ENCODE measurements at regions not wholly inside any gene's neighbourhood (a gene's known extent, or its start where the extent isn't known, plus 50 kb on each side); places are given as distances from the start of the nearest gene placed in this dataset.

DNA sequence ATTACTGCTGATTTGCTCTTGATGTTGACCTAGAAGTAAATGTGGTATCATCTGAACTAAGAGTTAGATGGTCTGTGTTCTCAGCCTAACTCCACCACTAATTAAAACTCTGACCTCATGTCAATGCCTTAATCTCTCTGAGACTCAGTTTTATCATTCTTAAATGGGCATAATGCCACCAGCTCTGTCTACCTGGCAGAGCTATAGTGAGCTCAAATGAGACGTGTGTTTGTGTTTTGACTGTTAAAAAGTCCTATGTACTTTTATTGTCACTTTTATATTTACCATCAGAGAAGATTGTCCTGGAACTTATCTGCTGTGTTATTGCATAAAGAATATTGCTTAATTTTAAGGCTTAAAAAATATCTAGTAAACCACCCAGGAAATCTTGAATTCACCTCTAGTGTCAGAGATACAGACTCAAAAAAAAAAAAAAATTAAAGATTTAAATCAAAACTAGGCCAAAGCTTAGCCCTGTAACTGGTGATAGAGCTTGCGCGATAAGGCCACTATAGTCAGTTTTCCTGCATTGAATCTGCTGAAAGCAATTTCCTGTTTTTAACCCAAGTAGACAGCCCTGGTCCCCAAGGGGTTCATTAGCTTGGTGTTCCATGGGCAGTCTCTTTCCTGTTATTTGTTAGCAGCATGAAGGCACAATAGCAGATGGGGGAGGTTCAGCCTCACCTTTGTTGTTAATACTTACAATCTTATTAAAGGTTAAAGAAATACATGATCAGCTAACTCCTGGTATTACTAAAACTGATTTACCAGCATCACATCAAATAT is 261.8 kb downstream of the ATP23 start:
- DNase-seq = no peak

- no peak for DNase-seq
Observed at GRCh38 chr12:58204071-58204470, 262.7 kb downstream of the ATP23 start.

- DNase-seq = no peak
Observed at GRCh38 chr12:58206876-58207275, 265.5 kb downstream of the ATP23 start.

DNA sequence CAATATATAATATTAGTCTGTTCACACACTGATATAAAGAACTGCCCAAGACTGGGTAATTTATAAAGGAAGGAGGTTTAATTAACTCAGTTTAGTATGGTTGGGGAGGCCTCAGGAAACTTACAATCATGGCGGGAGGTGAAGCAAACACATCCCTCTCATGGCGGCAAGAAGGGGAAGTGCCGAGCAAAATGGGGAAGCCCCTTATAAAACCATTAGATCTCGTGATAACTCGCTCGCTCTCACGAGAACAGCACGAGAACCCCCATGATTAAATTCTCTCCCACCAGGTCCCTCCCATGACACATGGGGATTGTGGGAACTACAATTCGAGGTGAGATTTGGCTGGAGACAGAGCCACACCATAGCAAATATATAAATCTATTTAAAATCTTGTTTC is 269.8 kb downstream of the ATP23 start:
- DNase-seq = no peak

DNA sequence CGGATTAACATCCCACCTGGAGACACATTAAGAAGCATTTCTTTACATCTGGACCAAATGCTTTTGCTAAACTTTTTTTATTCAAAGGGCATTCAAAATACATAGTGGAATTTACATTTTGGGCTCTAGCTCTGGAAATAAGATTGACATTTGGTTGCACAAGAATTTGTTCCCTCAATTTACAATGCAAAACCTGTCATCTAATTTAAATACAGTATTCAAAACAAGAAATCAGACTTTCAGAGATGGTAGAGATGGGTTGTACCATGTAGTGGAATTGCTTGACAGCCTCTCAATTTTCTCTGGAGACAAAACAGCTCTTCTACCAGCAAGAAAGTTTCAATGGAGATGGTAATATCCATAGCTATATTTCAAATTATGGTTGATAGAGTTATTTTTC is 275.8 kb downstream of the ATP23 start:
- DNase-seq = no peak

- no peak for DNase-seq
Observed at GRCh38 chr12:58224536-58225105, 283.3 kb downstream of the ATP23 start.

- no peak for DNase-seq
Observed at GRCh38 chr12:58225203-58225877, 284.0 kb downstream of the ATP23 start.

GRCh38 chr12:58233886-58234285 is 292.5 kb downstream of the ATP23 start:
- no peak for DNase-seq

DNA sequence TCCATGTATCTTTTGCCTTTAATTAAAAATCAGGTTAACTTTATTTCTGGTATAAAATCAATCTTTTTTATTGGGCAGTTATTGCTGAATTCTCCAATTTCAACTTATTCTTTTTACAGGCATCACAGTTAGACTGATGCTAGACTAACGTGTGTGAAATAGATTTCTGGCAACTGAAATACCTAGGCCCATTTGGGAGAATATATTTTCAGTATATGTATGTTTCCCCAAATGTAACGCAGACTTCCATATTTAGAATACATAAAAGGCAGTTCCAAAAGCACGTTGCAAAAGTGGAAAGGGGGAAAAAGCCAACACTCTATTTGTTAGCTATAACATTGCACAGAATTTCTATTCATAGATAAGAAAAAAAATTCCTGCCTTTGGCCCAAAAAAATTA is 297.0 kb downstream of the ATP23 start:
- DNase-seq = no peak

GRCh38 chr12:58241099-58241498 is 299.7 kb downstream of the ATP23 start:
- no peak for DNase-seq

- DNase-seq = no peak
Observed at GRCh38 chr12:58242796-58243630, 301.6 kb downstream of the ATP23 start.

DNA sequence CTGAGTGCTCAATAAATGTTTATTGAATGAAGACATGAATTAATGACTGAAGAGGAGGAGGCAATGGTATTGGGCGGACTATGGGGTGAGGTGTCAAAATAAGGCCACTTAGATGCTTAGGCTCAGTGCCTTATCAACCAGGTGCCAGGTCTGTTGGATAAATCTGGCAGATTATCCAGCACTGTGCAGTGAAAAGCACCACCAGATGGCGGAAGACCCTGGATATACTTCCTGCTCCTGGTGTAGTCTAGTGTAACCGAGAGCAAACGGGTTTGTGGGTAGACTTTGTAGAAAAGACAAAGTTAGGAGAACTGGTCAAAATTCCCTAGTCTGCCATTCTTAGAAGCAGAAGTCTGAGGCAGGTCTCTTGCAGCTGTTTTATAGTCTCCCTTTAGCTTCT is 306.3 kb downstream of the ATP23 start:
- DNase-seq = no peak

- DNase-seq = peak; percentile 32 to 38
Observed at GRCh38 chr12:58248599-58248998, 307.2 kb downstream of the ATP23 start.

- no peak for DNase-seq
Observed at GRCh38 chr12:58249610-58250009, 308.2 kb downstream of the ATP23 start.

GRCh38 chr12:58250077-58250476 is 308.7 kb downstream of the ATP23 start:
- DNase-seq = no peak

DNA sequence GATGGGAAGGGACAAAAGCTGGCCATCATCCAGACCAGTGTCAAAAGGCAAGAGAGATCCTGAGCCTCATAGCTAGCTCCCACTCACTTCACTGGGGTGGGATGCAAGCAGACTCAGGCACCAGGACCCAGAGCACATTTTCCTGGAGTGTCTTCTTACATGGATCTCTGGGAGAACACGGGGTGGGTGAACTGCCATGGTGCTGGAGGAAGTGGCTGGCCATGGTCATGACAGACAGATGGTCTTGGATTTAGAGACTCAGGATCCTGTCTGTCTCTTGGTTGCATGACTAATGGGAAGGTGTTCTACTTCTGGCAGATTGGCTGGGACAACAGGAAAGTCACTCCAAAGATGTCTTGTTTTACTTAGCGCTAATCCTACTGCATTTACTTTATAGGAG is 311.5 kb downstream of the ATP23 start:
- no peak for DNase-seq

DNA sequence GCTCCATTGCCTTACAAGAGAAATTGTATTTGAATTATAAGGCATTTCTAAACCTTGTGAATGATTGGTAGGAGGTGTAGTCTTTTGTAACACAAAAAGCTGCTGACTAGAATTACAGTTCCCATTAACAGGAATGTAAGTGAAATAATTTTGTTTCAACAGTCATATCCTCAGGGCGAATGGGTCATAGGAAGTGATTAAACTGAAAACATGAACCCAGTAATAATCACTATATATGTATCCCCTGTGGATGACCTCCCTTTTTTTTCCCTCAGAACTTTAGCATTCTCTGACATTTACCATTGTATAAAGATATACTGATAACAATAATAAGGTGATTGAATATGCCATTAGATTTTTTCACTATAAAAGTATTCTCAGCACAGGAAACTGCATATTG is 312.3 kb downstream of the ATP23 start:
- DNase-seq = no peak

DNA sequence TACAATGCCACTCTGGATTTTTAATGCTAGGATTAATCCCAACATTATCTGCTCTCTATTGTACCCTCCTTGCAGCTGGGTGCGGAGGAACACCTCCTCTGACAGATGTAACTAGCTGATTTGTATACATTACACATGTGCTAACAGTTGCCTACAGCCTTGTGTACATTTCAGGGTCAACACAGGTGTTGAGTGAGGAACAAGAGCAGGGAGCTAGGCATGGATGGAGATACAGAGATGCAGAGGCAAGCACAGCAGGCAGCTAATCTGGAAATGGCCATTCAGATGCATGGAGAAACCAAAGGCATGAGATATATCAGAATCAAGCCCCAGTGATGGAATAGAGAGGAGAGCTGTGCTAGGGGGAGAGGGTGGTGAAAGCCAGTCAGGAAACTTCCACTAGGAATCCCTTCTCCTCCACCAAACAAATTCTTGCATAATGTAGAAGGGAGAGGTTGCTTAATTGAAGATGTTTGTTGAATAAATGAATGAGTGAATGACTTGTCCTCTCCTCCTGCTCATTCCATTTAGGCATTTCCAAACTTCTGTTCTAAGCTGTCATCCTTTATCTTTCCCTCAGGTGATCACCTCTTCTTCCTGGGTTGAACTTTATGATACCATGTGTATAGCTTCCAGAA is 313.2 kb downstream of the ATP23 start:
- DNase-seq = no peak

DNA sequence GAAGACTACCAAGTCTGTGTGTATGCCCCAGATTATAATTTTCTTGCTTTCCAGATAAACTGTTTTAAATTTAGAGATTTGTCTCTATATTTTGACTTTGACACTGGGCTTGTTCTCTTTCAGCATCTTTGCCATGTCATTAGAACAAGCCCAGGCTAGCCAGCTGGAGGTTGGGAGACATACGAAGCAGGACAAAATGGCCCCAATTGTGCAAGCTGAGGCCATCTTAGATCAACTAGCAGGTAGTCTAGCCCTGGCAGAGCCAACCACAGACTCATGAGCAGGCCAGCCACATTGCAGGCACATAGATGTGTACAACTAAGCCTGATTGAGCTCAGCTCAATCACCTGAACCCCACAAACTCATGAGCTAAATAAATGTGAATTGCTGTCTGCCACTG is 321.4 kb downstream of the ATP23 start:
- DNase-seq = no peak

DNA sequence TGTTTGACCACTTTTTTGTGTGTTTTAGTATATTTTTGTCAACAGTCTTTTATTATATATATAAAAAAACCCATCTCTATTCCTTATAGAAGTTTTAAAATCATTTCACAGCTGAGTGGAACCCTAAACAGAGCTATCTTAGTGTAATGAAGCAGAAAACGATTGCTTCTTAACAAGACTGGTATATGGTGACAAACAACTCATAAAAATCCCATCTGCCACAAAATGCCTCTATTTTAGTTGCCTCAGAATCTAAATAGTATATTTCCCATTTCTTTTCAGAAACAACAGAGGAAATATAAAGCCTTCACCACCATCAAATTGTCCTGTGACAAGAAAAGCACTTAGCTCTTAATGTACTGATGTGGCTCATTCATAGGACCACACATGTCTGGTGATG is 322.4 kb downstream of the ATP23 start:
- DNase-seq = no peak

GRCh38 chr12:58268069-58268468 is 326.7 kb downstream of the ATP23 start:
- DNase-seq = peak in 1 of 2 experiments; percentile 2

- no peak for DNase-seq
Observed at GRCh38 chr12:58269476-58269875, 328.1 kb downstream of the ATP23 start.

All from Kasumi-1 (cell line).